Loucy (cell line): ENCODE measurements at regions not wholly inside any gene's neighbourhood (a gene's known extent, or its start where the extent isn't known, plus 50 kb on each side); places are given as distances from the start of the nearest gene placed in this dataset.

Experiments used
- EZH2phosphoT487 ChIP-seq: fragments of 200-600 bp; IDR thresholded peaks from 2 replicates; pipeline ENCODE4 v1.6.1; 2018; ENCODE audit warnings: antibody characterized with exemption, mild to moderate bottlenecking, moderate library complexity, borderline replicate concordance
- TF ChIP-seq, protein P1 (sequence below): fragments of 200-600 bp; sonication (generic); conservative IDR thresholded peaks from 2 replicates; pipeline ENCODE4 v1.5.1; 2014; ENCODE audit warnings: mild to moderate bottlenecking, antibody characterized with exemption, low read length

- TF ChIP-seq, protein P1, sequence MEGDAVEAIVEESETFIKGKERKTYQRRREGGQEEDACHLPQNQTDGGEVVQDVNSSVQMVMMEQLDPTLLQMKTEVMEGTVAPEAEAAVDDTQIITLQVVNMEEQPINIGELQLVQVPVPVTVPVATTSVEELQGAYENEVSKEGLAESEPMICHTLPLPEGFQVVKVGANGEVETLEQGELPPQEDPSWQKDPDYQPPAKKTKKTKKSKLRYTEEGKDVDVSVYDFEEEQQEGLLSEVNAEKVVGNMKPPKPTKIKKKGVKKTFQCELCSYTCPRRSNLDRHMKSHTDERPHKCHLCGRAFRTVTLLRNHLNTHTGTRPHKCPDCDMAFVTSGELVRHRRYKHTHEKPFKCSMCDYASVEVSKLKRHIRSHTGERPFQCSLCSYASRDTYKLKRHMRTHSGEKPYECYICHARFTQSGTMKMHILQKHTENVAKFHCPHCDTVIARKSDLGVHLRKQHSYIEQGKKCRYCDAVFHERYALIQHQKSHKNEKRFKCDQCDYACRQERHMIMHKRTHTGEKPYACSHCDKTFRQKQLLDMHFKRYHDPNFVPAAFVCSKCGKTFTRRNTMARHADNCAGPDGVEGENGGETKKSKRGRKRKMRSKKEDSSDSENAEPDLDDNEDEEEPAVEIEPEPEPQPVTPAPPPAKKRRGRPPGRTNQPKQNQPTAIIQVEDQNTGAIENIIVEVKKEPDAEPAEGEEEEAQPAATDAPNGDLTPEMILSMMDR, result no peak
- no peak for TF ChIP-seq EZH2phosphoT487
These were observed 100.7 kb downstream of the SPRY1 start for GRCh38 chr4:123497340-123497739.
